CD4-positive, alpha-beta memory T cell (primary cell): ENCODE measurements at regions not wholly inside any gene's neighbourhood (a gene's known extent, or its start where the extent isn't known, plus 50 kb on each side); places are given as distances from the start of the nearest gene placed in this dataset.
"Not testable (repeated sequence)": the region's sequence is repeated elsewhere in the genome, so short reads cannot be mapped to it uniquely, and the experiment has no call there.

Experiments used
- CTCF ChIA-PET: fragments of 350-600 bp; sonication (Branson Sonifier 250); formaldehyde crosslinking; loops from one replicate; lab custom pipeline; 2021; ENCODE audit warnings: inconsistent platforms; ENCODE audit not compliant: partially characterized antibody; lab: Charles Lee
- POLR2A ChIA-PET: fragments of 350-600 bp; sonication (Branson Sonifier 250); formaldehyde crosslinking; loops from one replicate; lab custom pipeline; 2021; ENCODE audit not compliant: partially characterized antibody; lab: Charles Lee
- DNase-seq, 5 donors: peaks; one replicate each; pipeline versions ENCODE4 v3.0.0 to v3.0.0-alpha.2; 2020 to 2022; ENCODE audit warnings: mixed read lengths in 1 of 5
- H3K27ac ChIP-seq: one replicate; pipeline ENCODE4 v1.7.0; 2013; ENCODE audit warnings: low read depth, low read length
- H3K27me3 ChIP-seq: 2 replicates; pipeline ENCODE4 v1.7.0; 2013; ENCODE audit warnings: mild to moderate bottlenecking, low read length, moderate library complexity; ENCODE audit not compliant: insufficient read depth
- H3K36me3 ChIP-seq: 2 replicates; pipeline ENCODE4 v1.7.0; 2013; ENCODE audit warnings: mild to moderate bottlenecking, low read length, moderate library complexity; ENCODE audit not compliant: insufficient read depth
- H3K4me1 ChIP-seq: 2 replicates; pipeline ENCODE4 v1.7.0; 2013; ENCODE audit warnings: mild to moderate bottlenecking, low read length, moderate library complexity; ENCODE audit not compliant: insufficient read depth
- H3K4me3 ChIP-seq, 2 donors: one replicate each; pipeline ENCODE4 v1.7.0; 2013; ENCODE audit warnings: low read length in 2 of 2, mild to moderate bottlenecking in 1 of 2
- H3K9me3 ChIP-seq, 2 donors: one replicate each; pipeline ENCODE4 v1.7.0; 2013; ENCODE audit warnings: low read length in 2 of 2, control low read depth in 1 of 2; ENCODE audit not compliant: control insufficient read depth in 1 of 2
- H3K27ac Mint-ChIP-seq, 7 donors: one replicate each; pipeline ENCODE4 v1.8.0; 2020 to 2021; ENCODE audit warnings: mixed read lengths in 7 of 7, mild to moderate bottlenecking in 6 of 7, inconsistent platforms in 3 of 7, moderate library complexity in 3 of 7
- H3K27me3 Mint-ChIP-seq, 2 donors: one replicate each; pipeline ENCODE4 v1.8.0; 2020 to 2021; ENCODE audit warnings: mixed read lengths in 2 of 2
- H3K36me3 Mint-ChIP-seq, 2 donors: one replicate each; pipeline ENCODE4 v1.8.0; 2020 to 2021; ENCODE audit warnings: mixed read lengths in 2 of 2, inconsistent platforms in 1 of 2, mild to moderate bottlenecking in 1 of 2
- H3K4me1 Mint-ChIP-seq, 4 donors: one replicate each; pipeline ENCODE4 v1.8.0; 2020 to 2021; ENCODE audit warnings: mixed read lengths in 4 of 4, mild to moderate bottlenecking in 1 of 4
- H3K4me3 Mint-ChIP-seq, 8 donors: one replicate each; pipeline ENCODE4 v1.8.0; 2020 to 2021; ENCODE audit warnings: mixed read lengths in 8 of 8, mild to moderate bottlenecking in 7 of 8, moderate library complexity in 6 of 8, inconsistent platforms in 3 of 8
- H3K9me3 Mint-ChIP-seq, 8 donors: one replicate each; pipeline ENCODE4 v1.8.0; 2020 to 2021; ENCODE audit warnings: mixed read lengths in 8 of 8, mild to moderate bottlenecking in 5 of 8, inconsistent platforms in 3 of 8, moderate library complexity in 1 of 8
- intact Hi-C: fragments of 100-400 bp; cut with micrococcal nuclease; formaldehyde crosslinking; loops from one replicate; pipeline ENCODE4 v1.15.1; 2023

DNA sequence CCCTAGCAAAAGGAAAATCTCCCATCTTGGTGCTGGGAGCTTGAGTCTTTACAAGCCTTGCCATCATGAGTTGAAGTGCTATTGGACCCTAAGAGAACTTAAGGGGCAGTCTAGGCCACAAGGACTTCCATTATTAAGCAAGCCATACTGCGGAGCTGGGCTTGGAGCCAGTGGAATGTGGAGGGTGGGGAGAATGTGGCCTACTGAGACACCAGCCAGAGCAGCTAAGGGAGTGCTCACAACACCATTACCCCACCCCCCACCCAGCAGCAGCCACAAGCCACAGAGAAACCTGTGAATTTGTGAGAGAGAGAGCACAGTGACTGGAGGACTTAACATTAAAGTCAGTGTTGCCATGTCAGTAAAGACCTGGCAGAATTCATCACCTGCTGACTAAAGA lies 133.0 kb upstream of the ALG10B start:
- H3K27ac Mint-ChIP-seq, H3K27me3 Mint-ChIP-seq, CTCF ChIA-PET, H3K4me3 Mint-ChIP-seq, DNase-seq, H3K36me3 ChIP-seq, H3K4me1 Mint-ChIP-seq, H3K9me3 ChIP-seq, POLR2A ChIA-PET, H3K4me1 ChIP-seq, H3K4me3 ChIP-seq, H3K27ac ChIP-seq, H3K27me3 ChIP-seq, intact Hi-C loops, H3K36me3 Mint-ChIP-seq: not testable (repeated sequence)
- peaks cover 0 to 14% (median 7%) of the 10 kb centered on the region in 8 donors for H3K9me3 Mint-ChIP-seq

DNA sequence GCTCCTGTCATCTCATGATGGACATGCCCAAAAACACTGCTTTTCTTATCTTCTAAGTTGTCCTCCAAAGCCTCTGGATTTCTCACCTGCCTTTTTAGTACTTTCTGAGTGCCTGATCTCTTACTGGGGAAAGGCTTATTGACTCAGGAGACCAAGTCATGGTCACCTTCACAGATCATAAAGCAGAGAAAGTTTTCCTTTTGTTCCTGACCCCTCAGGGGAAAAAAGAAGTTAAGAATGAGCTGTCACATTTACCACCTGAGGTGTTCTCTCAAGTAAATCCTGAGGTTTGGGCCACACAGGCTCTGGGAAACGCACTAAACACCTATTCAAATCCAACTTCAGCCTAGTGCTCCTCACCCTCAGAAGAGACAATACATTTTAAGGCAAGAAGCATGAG lies 119.3 kb upstream of the ALG10B start:
- H3K27me3 ChIP-seq, H3K4me3 ChIP-seq, H3K27ac Mint-ChIP-seq, intact Hi-C loops, DNase-seq, H3K27ac ChIP-seq, H3K36me3 Mint-ChIP-seq, H3K36me3 ChIP-seq, H3K4me1 Mint-ChIP-seq, H3K9me3 ChIP-seq, H3K9me3 Mint-ChIP-seq, POLR2A ChIA-PET, H3K4me3 Mint-ChIP-seq, CTCF ChIA-PET, H3K4me1 ChIP-seq, H3K27me3 Mint-ChIP-seq: not testable (repeated sequence)

DNA sequence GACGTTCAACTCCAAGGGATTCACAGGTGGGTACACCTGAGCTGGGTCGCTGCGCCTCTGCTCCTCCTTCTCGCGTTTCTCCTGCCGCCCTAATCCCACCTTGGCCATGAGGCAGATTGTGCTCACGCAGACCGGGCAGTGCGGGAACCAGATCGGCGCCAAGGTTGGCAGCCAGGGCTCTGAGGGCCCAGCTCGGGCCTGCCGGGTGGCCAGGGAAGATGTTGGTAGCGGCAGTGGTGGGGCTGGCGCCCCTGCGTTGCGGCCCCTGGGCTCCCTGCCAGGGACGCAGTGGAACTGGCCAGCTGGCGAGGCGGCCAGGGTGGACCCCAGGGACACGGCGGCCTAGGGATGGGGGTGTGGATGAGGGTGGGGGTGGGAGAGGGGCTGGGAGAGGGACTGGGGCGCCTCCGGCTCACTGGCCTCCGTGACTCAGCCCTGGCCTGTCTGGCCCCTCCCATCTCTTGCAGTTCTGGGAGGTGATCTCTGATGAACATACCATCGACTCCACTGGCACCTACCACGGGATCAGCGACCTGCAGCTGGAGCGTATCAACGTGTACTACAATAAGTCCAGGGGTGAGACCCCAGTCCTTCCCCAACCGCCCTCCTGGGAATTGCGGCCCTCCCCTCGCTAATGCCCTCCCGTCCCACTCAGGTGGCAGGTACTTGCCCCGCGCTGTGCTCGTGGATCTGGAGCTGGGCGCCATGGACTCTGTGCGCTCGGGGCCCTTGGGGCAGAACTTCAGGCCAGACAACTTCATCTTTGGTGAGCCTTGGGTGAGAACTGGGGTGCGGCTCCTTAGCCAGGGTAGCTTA lies 114.9 kb upstream of the ALG10B start:
- no peak overlapping the region for H3K27ac ChIP-seq
- Mint-ChIP-seq H3K4me3 (no peak overlapping the region), H3K27me3 (no peaks in the 10 kb centered on the region), H3K27ac (no peak overlapping the region), H3K9me3 (peaks cover 0 to 5% (median 0%) of the 10 kb centered on the region in 8 donors), H3K36me3 (no peaks in the 10 kb centered on the region), H3K4me1 (no peaks in the 10 kb centered on the region)
- H3K27me3 ChIP-seq, result no peaks in the 10 kb centered on the region
- H3K4me1 ChIP-seq, result no peaks in the 10 kb centered on the region
- DNase-seq, result no peak
- no peaks in the 10 kb centered on the region for H3K9me3 ChIP-seq
- no peak overlapping the region for H3K4me3 ChIP-seq
- H3K36me3 ChIP-seq, result no peaks in the 10 kb centered on the region
- POLR2A ChIA-PET, result no interaction called here
- intact Hi-C loops, result no loop called here
- CTCF ChIA-PET, result no interaction called here

DNA sequence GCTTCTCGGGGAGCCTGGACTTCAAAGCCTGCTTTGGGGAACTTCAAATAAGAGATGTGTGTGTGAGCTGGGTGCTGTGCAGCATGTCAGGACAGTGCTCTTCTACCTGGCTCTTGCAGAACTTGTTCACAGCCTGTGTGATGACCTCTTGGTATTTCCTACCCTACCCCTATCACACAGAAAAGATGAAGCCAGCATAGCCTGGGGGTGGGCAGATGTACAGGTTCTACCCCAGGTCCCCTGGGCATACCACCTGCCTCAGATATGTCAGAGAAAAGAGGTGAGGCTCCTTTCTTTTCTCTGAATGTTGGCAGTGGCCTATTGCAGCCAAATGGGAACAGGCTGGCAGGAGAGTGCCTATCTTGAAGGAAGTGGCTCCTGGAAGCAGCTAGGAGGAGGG lies 111.7 kb upstream of the ALG10B start:
- Mint-ChIP-seq H3K4me1 (no peaks in the 10 kb centered on the region), H3K36me3 (no peaks in the 10 kb centered on the region), H3K27me3 (no peaks in the 10 kb centered on the region), H3K4me3 (no peak overlapping the region), H3K27ac (peak overlapping the region in 1 of 7 donors; percentile 53), H3K9me3 (peaks cover 0 to 5% (median 0%) of the 10 kb centered on the region in 8 donors)
- Histone ChIP-seq H3K27me3 (no peaks in the 10 kb centered on the region), H3K4me3 (no peak overlapping the region), H3K27ac (no peak overlapping the region), H3K36me3 (no peaks in the 10 kb centered on the region), H3K4me1 (no peaks in the 10 kb centered on the region), H3K9me3 (no peaks in the 10 kb centered on the region)
- no peak for DNase-seq
- CTCF ChIA-PET, result no interaction called here
- intact Hi-C loops, result no loop called here
- POLR2A ChIA-PET, result no interaction called here

DNA sequence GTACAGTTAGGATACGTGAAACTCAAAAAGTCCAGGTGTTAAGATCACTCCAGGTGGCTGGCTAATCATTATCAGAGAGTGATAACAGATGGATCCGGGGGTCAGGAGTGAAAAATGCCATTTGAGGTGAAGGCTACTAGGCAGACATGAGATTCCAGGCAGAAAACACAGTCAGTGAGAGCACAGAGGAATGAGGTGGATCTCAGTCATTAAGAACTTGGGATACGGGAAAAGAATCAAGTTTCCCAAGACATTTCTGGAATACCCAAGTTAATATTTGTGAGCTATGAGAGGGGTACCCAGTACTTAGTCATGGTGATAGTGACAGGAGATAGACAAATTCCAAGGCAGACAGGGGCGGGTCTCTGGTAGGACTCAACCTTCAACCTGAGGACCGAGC lies 94.6 kb upstream of the ALG10B start:
- H3K36me3 ChIP-seq, result no peaks in the 10 kb centered on the region
- CTCF ChIA-PET, result no interaction called here

DNA sequence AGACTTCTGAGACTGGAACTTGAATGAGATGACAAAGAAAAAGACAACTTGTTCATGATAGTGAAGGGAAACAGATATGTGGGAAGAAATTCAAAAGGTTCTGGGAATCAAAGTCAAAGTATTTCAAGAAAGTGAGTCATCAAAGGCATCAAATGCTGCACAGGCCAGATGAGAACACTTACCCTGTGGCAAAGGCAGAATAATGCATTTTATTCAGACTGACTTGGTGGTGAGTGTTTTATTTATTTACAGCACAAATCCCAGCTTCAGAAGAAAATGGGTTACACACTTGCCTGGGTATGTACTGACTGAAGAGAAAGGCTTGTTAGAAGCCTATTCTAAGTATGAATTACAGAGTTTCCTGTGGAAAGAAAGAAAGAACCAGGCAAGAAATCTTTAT lies 78.2 kb upstream of the ALG10B start:
- CTCF ChIA-PET, H3K36me3 Mint-ChIP-seq, H3K4me3 ChIP-seq, H3K4me1 ChIP-seq, H3K27me3 Mint-ChIP-seq, H3K27ac Mint-ChIP-seq, H3K9me3 ChIP-seq, H3K9me3 Mint-ChIP-seq, H3K4me3 Mint-ChIP-seq, H3K27me3 ChIP-seq, intact Hi-C loops, H3K27ac ChIP-seq, DNase-seq, POLR2A ChIA-PET, H3K36me3 ChIP-seq, H3K4me1 Mint-ChIP-seq: not testable (repeated sequence)

More for the DNA sequence above, 94.6 kb upstream of the ALG10B start:
- Histone ChIP-seq H3K9me3 (no peaks in the 10 kb centered on the region), H3K27me3 (no peaks in the 10 kb centered on the region), H3K4me3 (no peak overlapping the region), H3K4me1 (no peaks in the 10 kb centered on the region), H3K27ac (no peak overlapping the region)
- DNase-seq, result no peak
- intact Hi-C loops, result no loop called here
- H3K27me3 Mint-ChIP-seq, result peaks cover 0 to 1% of the 10 kb centered on the region in 2 donors
- H3K36me3 Mint-ChIP-seq, result no peaks in the 10 kb centered on the region
- H3K4me1 Mint-ChIP-seq, result no peaks in the 10 kb centered on the region
- H3K27ac Mint-ChIP-seq, result no peak overlapping the region
- POLR2A ChIA-PET, result no interaction called here
- peaks cover 0 to 2% (median 0%) of the 10 kb centered on the region in 8 donors for H3K9me3 Mint-ChIP-seq
- no peak overlapping the region for H3K4me3 Mint-ChIP-seq

DNA sequence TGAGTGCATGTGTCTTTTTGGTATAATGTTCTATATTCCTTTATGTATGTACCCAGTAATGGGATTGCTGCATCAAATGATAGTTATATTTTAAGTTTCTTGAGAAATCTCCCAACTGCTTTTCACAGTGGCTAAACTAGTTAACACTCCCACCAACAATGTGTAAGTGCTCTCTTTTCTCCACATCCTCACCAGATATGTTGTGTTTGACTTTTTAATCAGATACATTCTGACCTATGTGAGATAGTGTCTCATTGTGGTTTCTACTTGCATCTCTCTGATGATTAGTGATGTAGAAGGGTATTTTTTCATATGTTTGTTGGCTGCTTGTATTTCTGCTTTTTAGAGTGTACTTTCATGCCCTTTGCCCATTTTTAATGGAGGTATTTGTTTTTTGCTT lies 62.8 kb upstream of the ALG10B start:
- no peak overlapping the region for H3K27ac Mint-ChIP-seq
- H3K9me3 Mint-ChIP-seq, result peaks cover 0 to 13% (median 5%) of the 10 kb centered on the region in 8 donors
- no peaks in the 10 kb centered on the region for H3K27me3 Mint-ChIP-seq
- H3K4me3 Mint-ChIP-seq, result no peak overlapping the region
- H3K27me3 ChIP-seq, result no peaks in the 10 kb centered on the region
- intact Hi-C loops, result no loop called here
- ChIA-PET POLR2A (no interaction called here), CTCF (no interaction called here)
- no peaks in the 10 kb centered on the region for H3K36me3 Mint-ChIP-seq
- H3K9me3 ChIP-seq, result no peaks in the 10 kb centered on the region
- no peaks in the 10 kb centered on the region for H3K4me1 ChIP-seq
- H3K27ac ChIP-seq, result no peak overlapping the region
- no peaks in the 10 kb centered on the region for H3K36me3 ChIP-seq
- H3K4me1 Mint-ChIP-seq, result no peaks in the 10 kb centered on the region
- H3K4me3 ChIP-seq, result no peak overlapping the region
- no peak for DNase-seq
